Esophagus muscularis mucosa (tissue), 4 donors: ENCODE measurements at regions not wholly inside any gene's neighbourhood (a gene's known extent, or its start where the extent isn't known, plus 50 kb on each side); places are given as distances from the start of the nearest gene placed in this dataset.

ENCODE experiments used
- DNase-seq: peaks from one replicate; pipeline ENCODE4 v3.0.0-alpha.2; 2017; ENCODE audit errors: extremely low spot score
- H3K27ac ChIP-seq, 4 donors: fragments of 200-600 bp; sonication (generic); replicated peaks in 1 of 4; 1 replicate in 3 of 4; 2 replicates in 1 of 4; pipeline ENCODE4 v1.5.1; 2016 to 2019; ENCODE audit warnings: mild to moderate bottlenecking in 1 of 4
- H3K27me3 ChIP-seq, 4 donors: fragments of 200-600 bp; sonication (generic); one replicate each; pipeline versions ENCODE4 v1.5.1 to v1.6.0; 2016 to 2019
- H3K36me3 ChIP-seq, 4 donors: fragments of 200-600 bp; sonication (generic); one replicate each; pipeline ENCODE4 v1.5.1; 2016 to 2019
- H3K4me1 ChIP-seq, 4 donors: fragments of 200-600 bp; sonication (generic); one replicate each; pipeline ENCODE4 v1.5.1; 2016 to 2019
- H3K4me3 ChIP-seq, 4 donors: fragments of 200-600 bp; sonication (generic); 1 replicate in 2 of 4; 2 replicates in 2 of 4; pipeline ENCODE4 v1.5.1; 2016 to 2019; ENCODE audit warnings: mild to moderate bottlenecking in 4 of 4, moderate library complexity in 1 of 4
- H3K9me3 ChIP-seq, 4 donors: fragments of 200-600 bp; sonication (generic); 1 replicate in 3 of 4; 2 replicates in 1 of 4; pipeline ENCODE4 v1.5.1; 2016 to 2019
- EP300 ChIP-seq: sonication (generic); formaldehyde crosslinking; IDR thresholded peaks from one replicate; pipeline ENCODE4 v1.6.1; 2017; ENCODE audit warnings: antibody characterized with exemption
- POLR2A ChIP-seq: fragments of 450-650 bp; IDR thresholded peaks from one replicate; pipeline ENCODE4 v1.6.1; 2017; ENCODE audit warnings: antibody characterized with exemption, moderate library complexity, mild to moderate bottlenecking, low read depth
- POLR2AphosphoS5 ChIP-seq, 2 donors: sonication (generic); formaldehyde crosslinking; IDR thresholded peaks; one replicate each; pipeline ENCODE4 v1.6.1; 2017; ENCODE audit warnings: antibody characterized with exemption in 2 of 2
- WGBS: methylation state at CpG from one replicate; pipeline ENCODE4 v1.1.5; 2018; 5-methylcytosine and 5-hydroxymethylcytosine counted together
- intact Hi-C: fragments of 100-400 bp; cut with DNase I; formaldehyde crosslinking; loops from one replicate; pipeline ENCODE4 v1.15.1; 2023
- TF ChIP-seq, protein P1 (sequence below), 3 experiments: fragments of 200-600 bp in 2 of 3; fragments of 450-650 bp in 1 of 3; sonication (generic) in 2 of 3; IDR thresholded peaks; one replicate each; pipeline ENCODE4 v1.5.1; 2017 to 2019; ENCODE audit warnings: antibody characterized with exemption in 3 of 3, mild to moderate bottlenecking in 2 of 3, moderate library complexity in 1 of 3

DNA sequence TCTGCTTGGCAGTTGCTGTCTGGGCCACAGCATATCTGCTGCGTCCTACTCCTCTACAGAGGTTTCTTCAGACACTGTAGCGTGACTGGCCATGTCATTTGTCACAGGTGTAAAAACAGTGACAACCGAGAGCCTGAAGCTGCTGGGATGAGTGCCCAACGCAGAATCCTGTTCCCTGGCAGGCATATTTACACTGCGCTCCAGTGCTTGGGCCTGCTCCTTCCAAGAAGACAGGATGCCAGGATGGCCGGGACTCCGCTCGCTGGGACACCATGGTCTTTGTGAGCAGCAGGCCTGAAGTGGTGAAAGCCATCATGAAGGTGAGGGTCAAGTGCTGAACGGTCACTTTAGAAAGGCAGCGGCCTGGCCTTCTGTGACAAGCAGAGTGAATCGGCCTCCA is 171.4 kb downstream of the EMP1 start:
- Histone ChIP-seq H3K27ac (no peak overlapping the region), H3K9me3 (no peaks in the 10 kb centered on the region), H3K4me1 (no peaks in the 10 kb centered on the region), H3K27me3 (no peaks in the 10 kb centered on the region), H3K4me3 (no peak overlapping the region), H3K36me3 (no peaks in the 10 kb centered on the region)
- peak; percentile 55 for DNase-seq
- no peak for TF ChIP-seq POLR2AphosphoS5 (IDR thresholded peaks at IDR 0.05)
- TF ChIP-seq, protein P1, sequence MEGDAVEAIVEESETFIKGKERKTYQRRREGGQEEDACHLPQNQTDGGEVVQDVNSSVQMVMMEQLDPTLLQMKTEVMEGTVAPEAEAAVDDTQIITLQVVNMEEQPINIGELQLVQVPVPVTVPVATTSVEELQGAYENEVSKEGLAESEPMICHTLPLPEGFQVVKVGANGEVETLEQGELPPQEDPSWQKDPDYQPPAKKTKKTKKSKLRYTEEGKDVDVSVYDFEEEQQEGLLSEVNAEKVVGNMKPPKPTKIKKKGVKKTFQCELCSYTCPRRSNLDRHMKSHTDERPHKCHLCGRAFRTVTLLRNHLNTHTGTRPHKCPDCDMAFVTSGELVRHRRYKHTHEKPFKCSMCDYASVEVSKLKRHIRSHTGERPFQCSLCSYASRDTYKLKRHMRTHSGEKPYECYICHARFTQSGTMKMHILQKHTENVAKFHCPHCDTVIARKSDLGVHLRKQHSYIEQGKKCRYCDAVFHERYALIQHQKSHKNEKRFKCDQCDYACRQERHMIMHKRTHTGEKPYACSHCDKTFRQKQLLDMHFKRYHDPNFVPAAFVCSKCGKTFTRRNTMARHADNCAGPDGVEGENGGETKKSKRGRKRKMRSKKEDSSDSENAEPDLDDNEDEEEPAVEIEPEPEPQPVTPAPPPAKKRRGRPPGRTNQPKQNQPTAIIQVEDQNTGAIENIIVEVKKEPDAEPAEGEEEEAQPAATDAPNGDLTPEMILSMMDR (IDR thresholded peaks at IDR 0.05), result no peak
- no peak for TF ChIP-seq EP300
- no peak for TF ChIP-seq POLR2A
- 94% methylated on average over 10 of the region's 11 CpGs for WGBS
- intact Hi-C loops, result no loop called here

DNA sequence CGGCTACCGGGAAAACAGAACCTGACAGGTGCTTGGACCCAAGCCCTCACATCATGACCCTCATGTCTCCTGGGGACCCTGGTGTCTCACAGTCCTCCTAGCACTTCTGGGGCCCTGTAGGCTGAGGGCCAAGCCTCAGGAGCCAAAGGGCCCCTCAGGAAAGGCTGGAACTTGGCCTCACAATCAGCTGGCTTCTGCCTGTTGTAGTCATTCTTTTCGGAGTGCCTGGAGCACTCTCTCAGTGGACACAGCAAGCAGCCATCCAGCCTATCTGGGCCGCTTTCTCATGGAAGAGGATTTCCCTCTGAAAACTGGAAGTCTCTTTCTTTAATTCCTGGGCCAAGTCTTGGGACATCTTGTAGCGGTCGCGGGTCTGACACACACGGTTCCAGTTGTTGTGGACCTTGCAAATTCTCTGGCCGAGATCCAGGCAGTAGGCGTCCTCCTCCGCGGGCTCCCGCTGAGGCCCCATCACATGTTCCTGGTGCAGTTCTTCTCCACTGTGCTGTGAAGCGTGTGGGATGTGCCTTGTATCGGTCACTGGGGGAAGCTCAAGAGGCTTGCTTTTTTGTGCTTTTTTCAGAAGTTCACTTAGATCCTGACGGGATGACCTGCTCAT is 169.3 kb downstream of the EMP1 start:
- Histone ChIP-seq H3K4me1 (no peaks in the 10 kb centered on the region), H3K27ac (no peak overlapping the region), H3K9me3 (no peaks in the 10 kb centered on the region), H3K27me3 (no peaks in the 10 kb centered on the region), H3K36me3 (no peaks in the 10 kb centered on the region), H3K4me3 (no peak overlapping the region)
- TF ChIP-seq, protein P1 (IDR thresholded peaks at IDR 0.05), result no peak
- TF ChIP-seq POLR2A, result no peak
- no peak for TF ChIP-seq POLR2AphosphoS5 (IDR thresholded peaks at IDR 0.05)
- no peak for TF ChIP-seq EP300
- intact Hi-C loops, result no loop called here
- WGBS, result 88% methylated on average over 16 of the region's 16 CpGs
- DNase-seq, result peak; percentile 79

DNA sequence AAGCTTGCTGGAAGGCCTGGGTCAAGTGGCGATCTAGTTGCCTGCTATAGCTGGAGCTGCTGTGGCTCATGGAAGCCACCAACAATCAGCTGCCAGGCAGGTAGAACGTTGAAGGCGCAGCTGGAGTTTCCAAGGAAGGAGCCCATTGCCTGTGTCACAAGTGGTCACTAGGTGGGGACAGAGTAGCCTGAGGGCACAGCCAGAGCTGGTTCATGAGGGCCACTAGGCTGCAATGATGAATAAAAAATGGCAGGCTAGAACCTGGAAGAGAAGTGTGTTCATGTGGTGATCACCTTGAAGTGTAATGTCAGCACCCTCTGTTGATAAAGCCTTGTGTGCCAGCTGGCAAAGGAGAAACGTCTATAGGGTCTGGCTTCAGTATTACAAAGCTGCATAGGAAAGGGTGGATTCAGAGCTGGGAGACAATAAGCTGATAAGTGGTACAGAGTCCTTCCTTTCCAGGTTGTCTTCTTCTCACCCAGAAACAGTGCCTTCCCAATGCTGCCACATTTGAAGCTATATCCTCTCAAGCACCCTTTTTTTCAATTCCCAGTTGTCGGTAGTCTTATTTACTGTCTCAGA is 165.8 kb downstream of the EMP1 start:
- no peaks in the 10 kb centered on the region for H3K9me3 ChIP-seq
- intact Hi-C loops, result loop anchor here (2.0 kb wide), 1 partner anchor 172 kb away; no protein-coding TSS in a partner anchor
- no peaks in the 10 kb centered on the region for H3K36me3 ChIP-seq
- H3K4me1 ChIP-seq, result no peaks in the 10 kb centered on the region
- WGBS, result 52% methylated on average over 4 of the region's 5 CpGs
- H3K4me3 ChIP-seq, result no peak overlapping the region
- H3K27ac ChIP-seq, result no peak overlapping the region
- H3K27me3 ChIP-seq, result no peaks in the 10 kb centered on the region
- TF ChIP-seq, protein P1 (IDR thresholded peaks at IDR 0.05), result peak; percentile 58 to 79 (median 65)
- TF ChIP-seq POLR2A, result no peak
- DNase-seq, result peak; percentile 91

DNA sequence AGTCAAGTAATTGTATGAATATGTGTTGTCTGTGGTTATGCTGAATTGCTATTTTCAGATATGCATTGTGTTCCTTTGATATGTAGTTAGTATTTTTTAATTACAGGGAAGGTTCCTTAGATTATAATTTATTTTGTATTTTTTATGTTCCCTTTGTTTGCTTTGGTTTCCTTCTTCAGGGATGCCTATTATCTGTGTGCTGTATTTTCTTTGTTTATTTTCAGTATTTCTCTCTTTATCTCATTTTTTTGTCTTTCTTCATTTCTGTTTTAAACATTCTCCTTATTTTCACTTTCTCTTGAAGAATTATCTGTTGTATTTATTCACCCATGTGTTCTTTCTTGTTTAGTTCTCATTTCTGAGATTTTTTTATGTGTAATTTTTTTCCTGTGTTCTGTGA is 163.1 kb downstream of the EMP1 start:
- Histone ChIP-seq H3K27ac (no peak overlapping the region), H3K4me3 (no peak overlapping the region), H3K4me1 (no peaks in the 10 kb centered on the region), H3K9me3 (no peaks in the 10 kb centered on the region), H3K27me3 (no peaks in the 10 kb centered on the region), H3K36me3 (no peaks in the 10 kb centered on the region)
- TF ChIP-seq POLR2A, result no peak
- TF ChIP-seq, protein P1 (IDR thresholded peaks at IDR 0.05), result no peak
- TF ChIP-seq POLR2AphosphoS5 (IDR thresholded peaks at IDR 0.05), result no peak
- TF ChIP-seq EP300, result no peak
- intact Hi-C loops, result loop anchor here (5.0 kb wide), 1 partner anchor 303 kb away; no protein-coding TSS in a partner anchor
- no peak for DNase-seq
